GM19328 (cell line): ENCODE measurements at regions not wholly inside any gene's neighbourhood (a gene's known extent, or its start where the extent isn't known, plus 50 kb on each side); places are given as distances from the start of the nearest gene placed in this dataset.

Source experiments
- ATAC-seq: cut with Tn5 transposase; IDR thresholded peaks from one replicate; pipeline ENCODE4 v1.9.1; 2021; ENCODE audit warnings: mild to moderate bottlenecking, moderate library complexity; ENCODE audit not compliant: unreplicated experiment

DNA sequence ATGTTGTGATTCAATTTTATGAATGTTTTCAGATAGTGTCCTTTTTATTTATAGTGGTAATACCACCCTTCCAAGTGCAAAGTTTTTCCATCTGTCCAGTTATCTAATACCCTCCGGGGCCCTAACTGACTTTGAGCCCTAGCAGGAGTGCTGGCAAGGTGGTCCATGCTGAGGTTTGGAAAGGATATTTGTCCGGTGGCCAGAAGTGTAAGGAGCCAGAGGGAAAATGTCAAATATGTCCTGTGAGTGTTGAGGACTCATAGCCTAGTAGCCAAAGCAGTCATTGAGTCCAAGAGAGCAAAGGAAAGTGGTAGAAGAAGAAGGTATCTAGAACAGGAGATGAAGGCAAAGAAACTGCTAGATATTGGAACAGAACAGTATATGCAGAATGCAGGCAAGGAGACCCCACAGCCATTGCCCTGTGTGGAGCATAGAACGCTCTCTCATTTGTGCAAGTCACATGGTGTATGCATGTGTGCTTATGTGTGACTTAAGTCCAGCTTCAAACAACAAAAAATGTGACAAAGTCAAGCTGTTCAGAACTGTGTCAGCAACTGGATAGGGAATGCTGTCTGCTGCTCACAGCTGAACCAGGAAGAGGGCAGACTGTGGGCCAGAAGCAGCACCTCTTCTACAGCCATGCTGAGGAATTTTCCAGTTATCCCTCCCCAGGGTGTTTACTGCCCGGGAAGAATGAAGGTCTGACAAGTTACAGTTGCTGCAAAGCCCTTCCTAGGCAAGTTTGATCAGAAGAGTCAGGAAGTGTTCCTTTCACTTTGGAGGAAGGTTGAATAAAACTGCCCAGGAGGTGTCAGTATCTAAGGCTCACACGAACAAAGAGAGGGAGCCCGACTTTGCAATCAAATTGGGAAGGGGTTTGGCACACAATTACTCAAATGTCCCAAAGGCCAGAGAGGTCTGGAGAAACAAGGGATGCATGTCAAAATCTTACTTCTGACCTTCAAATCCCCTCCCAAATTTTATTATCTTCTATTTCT is 463.3 kb upstream of the DMAC1 start:
- ATAC-seq = no peak

DNA sequence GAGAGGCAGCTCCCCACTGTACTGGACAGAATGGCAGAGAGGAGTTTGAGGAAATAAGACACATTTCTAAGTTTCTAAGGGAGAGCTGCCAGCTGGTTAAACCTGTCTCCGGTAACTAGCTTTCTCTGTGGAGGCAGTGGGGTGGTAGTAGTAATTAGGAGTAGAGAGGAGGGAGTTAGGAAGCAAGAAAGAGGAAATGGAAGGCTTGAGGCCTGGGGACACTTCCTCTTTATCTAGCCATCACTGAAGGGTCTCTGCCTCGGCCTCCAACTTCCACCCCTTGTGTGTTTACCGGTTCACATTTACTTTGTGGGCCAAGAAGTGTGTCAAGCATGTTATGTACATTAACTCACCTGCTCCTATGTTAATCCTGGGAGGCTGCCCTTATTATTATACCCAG is 462.2 kb upstream of the DMAC1 start:
- ATAC-seq = no peak

DNA sequence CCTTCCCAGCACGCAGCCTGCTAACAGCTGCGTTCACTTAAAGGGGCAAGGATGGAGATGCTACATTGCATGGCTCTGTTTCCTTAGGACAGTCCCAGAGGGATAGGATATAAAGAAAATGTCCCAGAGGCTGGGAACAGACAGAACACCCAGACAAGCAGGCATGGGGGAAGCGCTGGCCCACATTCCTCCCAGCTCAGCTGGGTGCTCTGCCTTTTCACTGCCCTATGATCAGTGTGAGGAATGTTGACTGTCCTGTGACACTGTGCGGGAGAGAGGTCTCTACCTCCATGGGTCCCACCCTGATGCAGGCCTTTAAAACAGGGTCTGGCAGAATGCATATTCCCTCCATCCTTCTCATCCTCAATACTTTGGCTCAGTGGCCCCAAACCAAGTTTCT is 459.4 kb upstream of the DMAC1 start:
- ATAC-seq = no peak

DNA sequence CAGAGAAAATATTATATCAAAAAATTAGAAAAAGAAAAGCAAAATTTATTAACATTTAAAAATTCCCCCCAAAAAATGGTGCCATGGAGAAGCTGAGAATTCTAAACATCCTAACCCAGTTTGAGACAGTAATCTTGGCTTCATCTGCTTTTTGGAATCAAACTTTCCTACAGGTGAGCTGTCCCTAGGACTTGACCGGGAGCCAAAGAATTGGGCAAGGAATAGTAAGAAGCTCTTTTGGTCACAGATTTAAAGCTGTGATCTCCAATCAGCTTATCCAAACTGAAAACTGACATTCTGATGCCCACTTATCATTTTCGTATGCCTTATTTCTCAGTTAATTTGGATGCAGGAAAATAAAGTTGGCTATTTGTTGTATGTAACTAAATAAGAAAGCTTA is 457.3 kb upstream of the DMAC1 start:
- no peak for ATAC-seq

DNA sequence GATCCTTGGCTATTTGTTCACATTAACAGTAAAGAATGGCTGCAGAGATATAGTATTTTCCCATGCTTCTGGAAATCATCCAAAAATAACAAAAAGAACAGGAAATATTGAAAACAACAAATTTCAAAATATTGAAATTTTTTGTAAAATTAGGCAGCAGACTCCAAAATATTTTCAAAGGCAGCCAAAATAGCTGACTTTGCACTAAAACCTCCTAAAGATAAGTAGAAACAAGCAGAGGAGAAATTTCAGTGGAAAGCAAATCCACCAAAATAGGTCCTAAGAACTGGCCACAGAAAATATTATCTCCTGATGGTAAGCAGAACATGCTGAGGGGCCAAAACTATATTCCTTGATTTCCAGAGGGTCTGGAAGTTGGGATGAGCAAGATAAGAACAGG is 456.3 kb upstream of the DMAC1 start:
- ATAC-seq = no peak

DNA sequence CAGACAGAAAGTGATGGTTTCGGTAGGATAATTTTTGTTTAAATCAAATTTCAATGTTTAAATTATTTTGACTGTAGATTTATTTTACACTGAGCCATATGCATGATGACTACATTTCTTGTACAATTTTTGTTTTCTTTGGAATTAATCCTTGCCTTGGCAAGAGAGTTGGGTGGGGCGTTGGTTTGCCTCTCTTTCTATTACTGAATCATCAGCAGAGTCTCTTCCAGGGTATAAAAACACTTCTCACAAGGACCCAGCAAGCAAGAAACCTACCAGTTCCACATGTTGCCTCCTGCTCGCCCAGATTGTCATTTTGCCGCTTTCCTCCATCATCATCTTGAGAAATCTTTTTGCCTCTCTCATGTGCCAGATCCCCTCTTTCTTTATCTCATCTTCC is 455.0 kb upstream of the DMAC1 start:
- ATAC-seq = no peak

DNA sequence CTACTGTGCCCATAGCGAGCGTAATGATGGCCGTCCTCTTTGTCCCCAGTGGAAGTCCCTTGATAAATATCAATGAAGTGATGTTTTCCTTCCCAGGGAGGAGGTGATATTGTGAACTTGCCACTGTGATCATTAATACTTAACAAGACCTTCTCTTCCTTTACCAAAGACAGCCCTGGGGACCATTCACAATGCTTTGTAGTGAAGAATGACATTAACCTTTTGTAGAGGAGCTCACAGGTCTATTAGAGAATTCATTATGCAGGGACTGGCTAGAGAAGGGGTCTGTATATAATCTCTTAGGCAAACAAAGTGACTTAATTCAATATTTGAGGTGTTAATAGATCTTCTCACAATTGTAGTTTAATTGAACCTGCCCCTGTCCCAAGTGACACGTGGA is 452.9 kb upstream of the DMAC1 start:
- no peak for ATAC-seq

DNA sequence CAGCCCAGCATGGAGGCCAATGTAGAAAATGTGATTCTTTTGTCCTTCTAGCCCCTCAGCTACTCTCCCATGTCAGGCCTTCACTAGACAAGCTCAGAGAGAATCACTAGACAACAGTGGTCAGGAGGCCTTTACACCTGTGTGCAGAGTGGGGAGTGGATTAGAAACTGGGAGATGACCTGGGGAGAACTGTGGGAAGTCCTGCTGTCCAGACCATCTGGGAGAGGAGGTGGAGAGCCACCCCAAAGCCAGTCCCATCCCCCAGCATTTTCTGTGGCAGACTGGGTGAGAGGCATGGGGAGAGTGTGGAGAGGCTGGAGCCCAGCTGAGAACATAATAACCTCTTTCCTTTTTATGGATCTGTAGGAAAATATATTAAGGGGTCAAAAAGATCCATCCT is 452.0 kb upstream of the DMAC1 start:
- no peak for ATAC-seq

DNA sequence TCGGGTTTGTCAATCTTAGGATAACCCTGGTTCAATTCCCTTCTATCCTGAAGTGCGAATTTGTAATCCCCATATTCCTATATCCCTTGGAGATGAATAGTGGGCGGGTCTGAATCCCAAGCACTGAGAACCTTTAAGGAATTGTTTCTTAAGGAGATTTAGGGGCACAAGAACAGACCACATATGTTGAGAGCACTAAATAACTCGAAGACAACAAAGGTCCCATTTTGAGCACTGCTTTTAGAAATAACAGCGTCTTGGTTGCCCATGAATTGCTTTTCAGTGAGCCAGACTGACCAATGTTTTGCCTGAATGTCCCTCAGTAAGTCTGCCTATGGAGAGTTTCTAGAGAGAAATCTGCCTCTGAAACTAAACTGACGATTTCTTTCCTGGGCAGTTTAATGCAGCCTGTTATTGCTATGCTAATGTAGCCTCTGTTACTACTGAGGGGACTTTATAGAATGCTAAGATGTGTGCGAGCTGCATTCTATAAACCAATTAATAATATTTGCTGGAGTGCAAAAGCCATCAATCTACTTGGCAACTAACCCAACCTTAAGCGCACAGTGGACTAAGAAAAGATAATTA is 445.0 kb upstream of the DMAC1 start:
- no peak for ATAC-seq

DNA sequence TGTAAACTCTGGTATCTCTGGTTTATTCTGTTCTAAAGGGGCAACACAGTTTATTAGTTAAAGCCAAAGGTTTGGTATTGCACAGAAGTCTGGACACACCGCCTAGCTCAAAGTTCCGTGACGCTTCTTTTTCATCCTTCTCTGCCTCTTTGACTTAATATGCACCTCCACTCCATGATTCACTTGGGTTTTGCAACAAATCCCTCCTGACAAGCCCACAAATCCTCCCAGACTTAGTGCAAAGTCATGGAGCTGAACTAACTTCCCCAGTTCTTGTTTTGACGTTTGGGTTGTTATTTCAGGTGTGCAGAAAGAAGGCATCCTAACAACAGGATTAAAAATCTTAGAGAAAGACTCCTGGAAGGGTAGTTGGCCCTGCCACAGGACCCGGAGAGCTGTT is 441.6 kb upstream of the DMAC1 start:
- ATAC-seq = no peak

DNA sequence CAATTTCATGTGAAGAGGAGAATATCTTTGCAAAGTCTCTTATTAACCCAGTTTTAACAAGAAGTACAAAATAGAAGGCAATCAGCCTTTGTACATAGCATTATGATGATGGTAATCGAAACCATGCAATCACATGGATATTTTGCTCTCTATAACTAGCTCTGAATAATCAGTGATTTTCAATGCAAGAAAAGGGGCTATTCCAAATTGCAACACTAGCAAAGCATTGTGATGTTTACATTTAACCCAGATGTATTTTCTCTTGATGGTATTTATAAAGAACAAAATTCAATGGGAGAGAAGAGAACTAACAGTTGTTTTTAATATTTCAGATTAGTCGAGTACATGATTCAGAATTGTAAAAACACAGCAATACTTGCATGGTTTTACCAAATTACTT is 437.5 kb upstream of the DMAC1 start:
- no peak for ATAC-seq

DNA sequence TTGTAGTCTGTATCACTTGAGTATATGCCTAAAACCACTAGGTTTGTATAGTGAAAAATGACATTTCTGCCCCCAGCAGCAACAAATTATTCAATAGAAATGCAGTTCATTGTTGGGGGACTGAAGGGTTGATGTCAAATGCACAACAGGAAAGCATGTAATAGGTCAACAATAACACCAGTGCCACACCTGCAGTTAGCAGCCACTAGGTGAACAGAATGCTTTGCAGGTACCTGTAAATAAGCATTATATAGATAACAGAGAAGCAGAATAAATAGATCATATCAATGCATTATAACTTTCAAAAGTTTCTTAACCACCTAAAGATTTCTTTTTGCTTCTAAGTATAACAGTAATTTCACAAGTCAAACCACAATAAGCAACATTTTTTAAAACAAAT is 435.9 kb upstream of the DMAC1 start:
- no peak for ATAC-seq

DNA sequence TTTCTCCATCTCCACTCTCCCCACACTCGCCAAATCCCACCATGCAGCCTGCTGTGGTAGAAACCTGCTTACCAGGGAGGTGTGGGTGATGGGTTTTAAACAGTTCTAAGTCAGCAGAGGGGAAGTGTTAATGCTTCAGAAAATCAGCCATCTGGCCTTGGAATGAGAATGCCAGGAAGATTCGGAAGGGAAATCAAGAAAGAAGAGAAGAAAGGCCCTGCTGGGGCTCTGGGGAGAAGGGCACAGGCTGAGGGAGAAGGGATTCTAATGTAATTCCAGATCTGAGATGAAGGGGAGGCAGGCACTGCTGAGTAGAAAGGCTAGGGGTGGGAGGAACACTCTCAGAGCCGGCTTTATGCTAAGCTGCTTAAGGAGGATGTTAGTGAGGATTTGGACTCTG is 434.7 kb upstream of the DMAC1 start:
- no peak for ATAC-seq

DNA sequence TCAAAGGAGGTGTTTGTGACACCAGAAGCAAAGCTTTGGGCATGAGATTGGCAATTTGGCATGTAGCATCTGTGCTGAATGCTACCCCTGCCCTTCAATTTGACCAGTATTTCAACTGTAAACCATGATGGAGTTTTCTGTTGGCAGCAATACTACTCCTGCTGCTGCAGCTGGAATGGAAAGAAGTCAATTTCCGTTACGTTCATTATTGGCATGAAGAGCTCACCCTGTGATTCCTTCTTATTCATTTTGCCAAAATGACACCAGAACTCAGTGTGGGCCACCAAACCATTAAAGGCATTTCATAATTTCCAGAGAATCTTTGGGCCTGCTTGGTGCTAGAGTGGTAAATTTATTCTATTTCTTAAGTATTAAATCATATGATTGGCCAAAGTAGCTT is 433.1 kb upstream of the DMAC1 start:
- ATAC-seq = no peak

DNA sequence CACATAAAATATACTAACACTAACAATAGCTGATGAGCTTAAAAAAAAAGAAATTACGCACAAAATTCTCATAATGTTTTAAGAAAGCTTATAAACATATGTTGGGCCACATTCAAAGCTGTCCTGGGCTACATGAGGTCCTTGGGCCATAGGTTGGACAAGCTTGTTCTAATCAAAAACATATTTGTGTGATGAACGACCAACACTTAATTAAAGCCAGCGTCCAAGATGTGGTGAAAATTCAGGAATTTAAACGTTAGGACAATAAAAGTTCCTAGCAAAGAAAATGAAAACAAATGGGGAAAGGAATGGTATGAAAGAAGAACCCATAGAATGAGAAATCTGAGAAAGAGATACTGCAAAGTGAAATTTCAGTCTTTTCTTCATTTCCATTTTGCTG is 429.6 kb upstream of the DMAC1 start:
- no peak for ATAC-seq

DNA sequence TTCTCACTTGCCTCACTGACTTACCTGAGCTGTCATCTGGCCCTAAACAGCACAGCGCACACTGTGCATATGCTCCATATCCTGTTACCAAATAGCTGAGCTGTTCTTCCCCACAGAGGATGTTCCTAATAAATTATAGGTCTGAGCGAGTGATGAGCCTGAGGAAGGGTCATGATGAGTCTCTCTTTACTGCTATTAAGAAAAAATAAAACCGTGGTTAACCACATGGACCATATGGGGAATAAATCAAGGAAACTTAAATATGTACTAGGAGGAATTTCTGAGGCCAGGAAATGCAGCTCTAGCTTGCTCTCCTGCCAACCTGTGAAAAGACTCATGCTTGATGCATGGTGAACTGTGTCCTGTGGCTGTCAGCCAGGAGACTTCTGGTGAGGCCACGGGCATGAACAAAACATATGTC is 424.8 kb upstream of the DMAC1 start:
- ATAC-seq = no peak

DNA sequence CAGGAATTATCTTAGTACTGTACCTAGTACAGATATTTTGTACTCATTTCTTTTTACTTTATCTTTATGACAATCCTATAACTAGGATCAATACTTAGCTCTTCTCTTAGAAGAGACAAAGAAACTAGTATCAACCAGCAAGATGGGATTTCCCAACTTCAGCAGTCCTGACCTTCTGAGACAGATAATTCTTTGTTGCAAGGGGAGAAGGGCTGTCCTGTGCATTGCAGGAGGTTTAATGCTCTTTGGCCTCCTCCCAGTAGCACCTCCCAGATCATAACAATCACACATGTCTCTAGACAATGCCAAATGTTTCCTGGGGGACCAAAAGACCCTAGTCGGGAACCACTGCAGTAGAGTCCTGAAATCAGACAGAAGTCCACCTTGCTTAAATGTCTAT is 424.3 kb upstream of the DMAC1 start:
- no peak for ATAC-seq

DNA sequence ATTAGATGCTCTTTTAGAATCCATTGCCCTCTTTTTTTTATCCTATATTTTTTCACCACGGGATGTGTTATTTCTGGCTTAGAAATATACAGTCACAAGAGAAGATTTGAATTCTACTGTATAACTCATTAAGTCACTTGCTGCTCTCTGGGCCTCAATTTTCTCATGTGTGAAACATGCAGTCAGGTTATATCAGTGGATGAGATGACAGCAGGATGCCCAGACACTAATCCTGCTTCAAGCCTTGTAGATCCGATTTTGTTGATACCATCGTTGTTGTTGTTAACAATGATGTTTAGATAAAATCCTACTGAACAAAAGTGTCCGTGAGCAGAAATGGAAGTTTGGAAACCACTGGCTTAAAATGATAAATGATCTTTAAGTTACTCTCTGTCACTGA is 421.9 kb upstream of the DMAC1 start:
- no peak for ATAC-seq

DNA sequence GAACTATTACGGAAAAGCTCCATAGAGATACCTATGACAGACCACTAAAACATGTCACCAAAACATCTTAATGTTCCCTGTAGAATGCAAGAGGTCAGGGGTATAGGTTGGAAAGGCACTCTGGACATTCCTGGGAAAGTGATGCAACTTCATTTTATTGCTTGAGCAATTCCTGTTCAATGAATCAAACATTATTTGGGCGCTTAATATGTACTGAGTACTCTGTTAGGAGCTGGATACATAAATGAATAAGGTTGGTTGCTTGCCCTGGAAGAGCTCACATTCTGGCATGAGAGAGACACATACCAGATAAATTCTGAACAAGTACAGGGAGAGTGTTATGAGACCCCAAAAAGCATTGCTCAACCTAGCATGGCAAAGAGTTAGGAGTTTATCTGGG is 408.9 kb upstream of the DMAC1 start:
- ATAC-seq = no peak

DNA sequence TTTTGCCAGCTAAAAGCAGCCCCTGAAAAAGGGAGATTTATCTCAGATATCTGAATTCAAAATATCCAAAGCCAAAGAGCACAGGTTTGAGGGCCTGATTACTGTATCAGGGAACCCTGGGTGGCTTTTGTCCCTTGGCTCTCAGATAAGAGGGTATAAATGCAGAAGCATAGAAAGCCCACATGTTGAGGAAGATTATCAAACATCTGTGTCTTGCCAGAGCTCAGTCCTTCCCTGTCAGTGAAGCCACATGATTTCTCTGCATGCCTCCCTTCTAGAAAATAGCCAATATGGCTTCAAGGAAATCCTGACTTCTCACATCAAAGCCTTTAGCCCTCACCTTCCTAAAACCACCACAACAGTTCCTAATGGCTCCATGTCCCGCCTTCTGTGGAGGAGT is 408.0 kb upstream of the DMAC1 start:
- ATAC-seq = no peak

DNA sequence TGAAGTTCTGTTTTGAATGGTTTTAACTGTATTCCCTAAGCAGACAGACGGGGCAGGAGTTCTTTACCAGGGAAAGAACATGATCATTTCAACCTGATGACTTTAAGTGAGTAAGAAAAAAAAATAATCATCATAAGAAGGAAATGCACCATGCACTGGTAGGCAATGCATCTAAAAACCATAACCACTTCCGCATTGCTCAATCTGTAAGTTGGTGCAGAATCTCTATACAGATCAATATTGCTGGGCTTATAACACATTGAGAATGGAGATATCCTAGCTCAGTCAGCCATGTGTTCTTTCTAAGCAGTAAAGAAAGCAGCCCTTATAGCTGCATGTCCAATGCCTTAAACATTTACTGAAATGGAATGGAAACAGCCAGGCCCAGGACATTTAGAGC is 407.1 kb upstream of the DMAC1 start:
- no peak for ATAC-seq

DNA sequence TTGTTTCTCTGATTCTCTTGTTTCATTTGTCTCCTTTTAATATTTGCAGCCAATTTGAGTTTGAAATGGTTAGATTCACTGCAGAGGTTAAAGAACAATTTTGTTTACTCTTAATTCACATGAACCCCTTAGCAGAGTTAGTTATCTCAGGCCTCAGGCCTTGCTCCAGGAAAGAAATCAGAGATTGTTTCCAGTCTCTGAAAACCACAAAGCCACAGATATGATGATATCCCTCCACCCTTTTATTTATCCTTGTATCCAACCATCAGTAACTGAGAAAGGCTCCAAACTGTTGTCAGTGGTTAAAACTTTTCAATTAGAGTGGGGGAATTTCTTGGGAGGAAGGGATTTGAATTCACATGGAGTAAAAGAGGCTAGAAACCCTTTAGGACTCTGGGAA is 406.0 kb upstream of the DMAC1 start:
- no peak for ATAC-seq

DNA sequence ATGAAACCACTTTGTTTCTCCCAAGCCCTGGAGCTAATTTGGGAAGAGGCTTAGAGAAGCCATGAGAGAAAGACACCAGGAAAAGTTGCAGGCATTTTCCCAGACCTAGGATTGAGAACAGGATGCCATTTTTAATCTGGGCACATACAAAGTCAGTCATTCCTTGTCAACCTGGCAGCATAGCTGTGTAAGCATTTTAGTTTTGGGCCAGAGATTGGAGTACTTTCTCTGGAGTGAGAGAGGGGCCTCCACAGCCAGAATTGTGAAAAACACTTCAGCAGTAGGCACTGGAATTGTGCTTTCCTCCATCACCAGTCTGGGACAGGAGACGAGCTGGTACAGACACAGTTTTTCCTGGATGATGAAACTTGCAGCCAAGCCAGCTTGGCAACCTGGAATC is 390.3 kb upstream of the DMAC1 start:
- no peak for ATAC-seq
